H1 (cell line): ENCODE measurements at regions not wholly inside any gene's neighbourhood (a gene's known extent, or its start where the extent isn't known, plus 50 kb on each side); places are given as distances from the start of the nearest gene placed in this dataset.

ENCODE experiments used
- CTCF ChIA-PET: fragments of 300-600 bp; sonication (Branson Sonifier 250); formaldehyde crosslinking; loops from one replicate; lab custom pipeline; 2021; ENCODE audit not compliant: partially characterized antibody; lab: Charles Lee
- POLR2A ChIA-PET: fragments of 300-600 bp; sonication (Branson Sonifier 250); formaldehyde crosslinking; loops from one replicate; lab custom pipeline; 2021; ENCODE audit warnings: inconsistent platforms; ENCODE audit not compliant: partially characterized antibody; lab: Charles Lee
- DNase-seq, 2 experiments: peaks; one replicate each; pipeline versions ENCODE4 v3.0.0 to v3.0.0-alpha.2; 2010 to 2022; ENCODE audit warnings: low spot score in 2 of 2, low read depth in 1 of 2, mixed read lengths in 1 of 2
- FAIRE-seq: peaks from 2 replicates; lab custom pipeline; 2011; peaks lifted over from hg19 to GRCh38; lab: Jason Lieb, UNC
- H2AFZ ChIP-seq: 2 replicates; pipeline ENCODE4 v1.8.1; 2012; ENCODE audit warnings: low read length, inconsistent platforms
- H2AK5ac ChIP-seq: 2 replicates; pipeline ENCODE4 v1.6.1; 2013; ENCODE audit warnings: low read depth, low read length
- H2BK120ac ChIP-seq: replicated peaks from 2 replicates; pipeline ENCODE3; 2013; ENCODE audit warnings: low read depth, low read length, inconsistent platforms
- H2BK12ac ChIP-seq: 2 replicates; pipeline ENCODE4 v1.6.1; 2013; ENCODE audit warnings: low read depth, low read length
- H2BK15ac ChIP-seq: 2 replicates; pipeline ENCODE4 v1.6.1; 2013; ENCODE audit warnings: low read length
- H2BK20ac ChIP-seq: 2 replicates; pipeline ENCODE4 v1.6.1; 2013; ENCODE audit warnings: low read length
- H2BK5ac ChIP-seq: 2 replicates; pipeline ENCODE4 v1.6.1; 2013; ENCODE audit warnings: low read depth, low read length
- H3K14ac ChIP-seq: 2 replicates; pipeline ENCODE4 v1.6.1; 2013; ENCODE audit warnings: inconsistent platforms; ENCODE audit not compliant: insufficient read length
- H3K18ac ChIP-seq: 2 replicates; pipeline ENCODE4 v1.6.1; 2013; ENCODE audit warnings: low read length; ENCODE audit errors: extremely low read depth
- H3K23ac ChIP-seq: 2 replicates; pipeline ENCODE4 v1.6.1; 2013; ENCODE audit warnings: inconsistent platforms; ENCODE audit not compliant: insufficient read length
- H3K23me2 ChIP-seq: 2 replicates; pipeline ENCODE4 v1.6.1; 2013; ENCODE audit warnings: low read depth, low read length
- H3K27ac ChIP-seq: 2 replicates; pipeline ENCODE4 v1.6.1; 2011; ENCODE audit warnings: low read depth, low read length, inconsistent platforms
- H3K27me3 ChIP-seq, 4 experiments: replicated peaks in 1 of 4; 1 replicate in 1 of 4; 2 replicates in 3 of 4; pipeline versions ENCODE4 v1.6.1 to v1.8.1; 2011 to 2013; ENCODE audit warnings: low read length in 3 of 4, mild to moderate bottlenecking in 3 of 4, inconsistent platforms in 2 of 4, mixed read lengths in 2 of 4, moderate library complexity in 1 of 4; ENCODE audit not compliant: control insufficient read depth in 3 of 4, insufficient read depth in 3 of 4; ENCODE audit errors: extremely low read depth in 1 of 4
- H3K36me3 ChIP-seq, 4 experiments: 2 replicates each; pipeline versions ENCODE4 v1.6.1 to v1.8.1; 2011 to 2013; ENCODE audit warnings: mild to moderate bottlenecking in 4 of 4, low read length in 3 of 4, moderate library complexity in 2 of 4, control low read depth in 1 of 4, inconsistent platforms in 1 of 4; ENCODE audit not compliant: insufficient read depth in 4 of 4, control insufficient read depth in 2 of 4
- H3K4ac ChIP-seq: replicated peaks from 2 replicates; pipeline ENCODE3; 2013; ENCODE audit warnings: low read length, low read depth, mixed read lengths, inconsistent platforms; ENCODE audit not compliant: insufficient read length
- H3K4me1 ChIP-seq, 4 experiments: replicated peaks in 1 of 4; 1 replicate in 1 of 4; 2 replicates in 3 of 4; pipeline versions ENCODE4 v1.6.1 to v1.8.1; 2011 to 2013; ENCODE audit warnings: low read length in 3 of 4, inconsistent platforms in 2 of 4, mixed read lengths in 1 of 4; ENCODE audit not compliant: insufficient read depth in 4 of 4, control insufficient read depth in 3 of 4
- H3K4me2 ChIP-seq, 2 experiments: 2 replicates each; pipeline versions ENCODE4 v1.6.1 to v1.8.1; 2011 to 2013; ENCODE audit warnings: low read depth in 2 of 2, low read length in 2 of 2, control low read depth in 1 of 2, inconsistent platforms in 1 of 2, mild to moderate bottlenecking in 1 of 2; ENCODE audit not compliant: insufficient read depth in 1 of 2
- H3K4me3 ChIP-seq, 4 experiments: fragments of 200-600, 300-600 bp in 1 of 4; sonication (generic), shearing (Covaris generic), sonication (Bioruptor Twin) in 1 of 4; 2 replicates each; pipeline versions ENCODE4 v1.5.1 to v1.8.1; 2011 to 2016; ENCODE audit warnings: low read length in 4 of 4, low read depth in 3 of 4, control low read depth in 2 of 4, inconsistent platforms in 2 of 4, mild to moderate bottlenecking in 2 of 4, mixed read lengths in 1 of 4, moderate library complexity in 1 of 4; ENCODE audit not compliant: insufficient read depth in 2 of 4; ENCODE audit errors: extremely low read depth in 1 of 4
- H3K56ac ChIP-seq: replicated peaks from 2 replicates; pipeline ENCODE3; 2013; ENCODE audit warnings: low read depth, mild to moderate bottlenecking, mixed read lengths, low read length, inconsistent platforms; ENCODE audit not compliant: insufficient read length
- H3K79me1 ChIP-seq: 2 replicates; pipeline ENCODE4 v1.6.1; 2013; ENCODE audit warnings: low read depth, low read length, control low read depth
- H3K79me2 ChIP-seq, 2 experiments: 2 replicates each; pipeline versions ENCODE4 v1.6.1 to v1.8.1; 2012 to 2013; ENCODE audit warnings: low read length in 2 of 2, mild to moderate bottlenecking in 2 of 2, inconsistent platforms in 1 of 2; ENCODE audit not compliant: insufficient read depth in 2 of 2, control insufficient read depth in 1 of 2
- H3K9ac ChIP-seq, 4 experiments: replicated peaks in 1 of 4; 1 replicate in 1 of 4; 2 replicates in 3 of 4; pipeline versions ENCODE4 v1.6.1 to v1.8.1; 2011 to 2013; ENCODE audit warnings: low read depth in 3 of 4, low read length in 3 of 4, control low read depth in 2 of 4, mild to moderate bottlenecking in 2 of 4, moderate library complexity in 2 of 4, inconsistent platforms in 1 of 4; ENCODE audit errors: extremely low read depth in 1 of 4
- H3K9me3 ChIP-seq, 2 experiments: 2 replicates each; pipeline versions ENCODE4 v1.6.1 to v1.8.1; 2012 to 2013; ENCODE audit warnings: mild to moderate bottlenecking in 2 of 2, moderate library complexity in 2 of 2, control low read depth in 1 of 2, inconsistent platforms in 1 of 2, low read depth in 1 of 2, low read length in 1 of 2, mixed read lengths in 1 of 2; ENCODE audit not compliant: insufficient read depth in 2 of 2
- H4K20me1 ChIP-seq, 2 experiments: replicated peaks in 1 of 2; 2 replicates each; pipeline versions ENCODE3 to v1.8.1; 2011 to 2013; ENCODE audit warnings: inconsistent platforms in 2 of 2, low read length in 2 of 2, mild to moderate bottlenecking in 1 of 2; ENCODE audit not compliant: insufficient read depth in 2 of 2, control insufficient read depth in 1 of 2
- H4K5ac ChIP-seq: 2 replicates; pipeline ENCODE4 v1.6.1; 2013; ENCODE audit warnings: low read length, low read depth, mixed read lengths, inconsistent platforms; ENCODE audit not compliant: insufficient read length
- H4K8ac ChIP-seq: 2 replicates; pipeline ENCODE4 v1.8.0; 2013; ENCODE audit warnings: mild to moderate bottlenecking, moderate library complexity, low read length, inconsistent platforms; ENCODE audit not compliant: insufficient read depth; ENCODE audit errors: extremely low read depth
- H4K91ac ChIP-seq: replicated peaks from 2 replicates; pipeline ENCODE3; 2013; ENCODE audit warnings: low read length, mixed read lengths, inconsistent platforms; ENCODE audit not compliant: insufficient read length
- ASH2L ChIP-seq: fragments of 200-600, 300-600 bp; sonication (generic); IDR thresholded peaks from one replicate; pipeline ENCODE4 v1.7.1; 2017; ENCODE audit warnings: low read length
- BACH1 ChIP-seq: IDR thresholded peaks from 2 replicates; pipeline ENCODE4 v1.6.1; 2012; ENCODE audit warnings: low read length, improper control_type of control experiment
- CEBPB ChIP-seq: IDR thresholded peaks from 2 replicates; pipeline ENCODE4 v1.6.1; 2012; ENCODE audit warnings: low read depth, low read length
- CHD2 ChIP-seq: IDR thresholded peaks from 2 replicates; pipeline ENCODE4 v1.6.1; 2012; ENCODE audit warnings: low read length, improper control_type of control experiment
- EP300 ChIP-seq, 2 experiments: IDR thresholded peaks; 1 replicate in 1 of 2; 2 replicates in 1 of 2; pipeline ENCODE4 v1.6.1; 2011 to 2012; ENCODE audit warnings: low read depth in 2 of 2, low read length in 2 of 2, mild to moderate bottlenecking in 2 of 2, borderline replicate concordance in 1 of 2, inconsistent platforms in 1 of 2, moderate library complexity in 1 of 2
- GABPA ChIP-seq: IDR thresholded peaks from 2 replicates; pipeline ENCODE4 v1.6.1; 2011; ENCODE audit warnings: mild to moderate bottlenecking, low read length, moderate library complexity, borderline replicate concordance; ENCODE audit not compliant: insufficient read depth
- HDAC2 ChIP-seq, 2 experiments: fragments of 300-600 bp in 1 of 2; sonication (generic) in 1 of 2; IDR thresholded peaks; 2 replicates each; pipeline ENCODE4 v1.6.1; 2011 to 2012; ENCODE audit warnings: low read depth in 2 of 2, low read length in 2 of 2, mild to moderate bottlenecking in 2 of 2, moderate library complexity in 2 of 2, borderline replicate concordance in 1 of 2, inconsistent platforms in 1 of 2
- JUN ChIP-seq: IDR thresholded peaks from 2 replicates; pipeline ENCODE4 v1.6.1; 2011; ENCODE audit warnings: low read depth, mild to moderate bottlenecking, improper control_type of control experiment, low read length
- MAX ChIP-seq: IDR thresholded peaks from 2 replicates; pipeline ENCODE4 v1.6.1; 2012; ENCODE audit warnings: inconsistent platforms
- RAD21 ChIP-seq, 2 experiments: IDR thresholded peaks in 1 of 2; conservative IDR thresholded peaks in 1 of 2; 2 replicates each; pipeline ENCODE4 v1.6.1; 2011; ENCODE audit warnings: low read depth in 2 of 2, low read length in 2 of 2, improper control_type of control experiment in 1 of 2, inconsistent platforms in 1 of 2, mild to moderate bottlenecking in 1 of 2, moderate library complexity in 1 of 2
- SAP30 ChIP-seq: fragments of 300-600 bp; sonication (generic); IDR thresholded peaks from 2 replicates; pipeline ENCODE4 v1.7.1; 2012; ENCODE audit warnings: low read length, moderate library complexity, mild to moderate bottlenecking, inconsistent platforms; ENCODE audit not compliant: insufficient read depth, insufficient replicate concordance
- SIX5 ChIP-seq: IDR thresholded peaks from 2 replicates; pipeline ENCODE4 v1.6.1; 2011; ENCODE audit warnings: mild to moderate bottlenecking, low read depth, low read length
- TAF7 ChIP-seq: optimal IDR thresholded peaks from 2 replicates; pipeline ENCODE3; 2011; ENCODE audit warnings: low read depth, mild to moderate bottlenecking, inconsistent platforms, low read length, moderate library complexity, borderline replicate concordance
- TEAD4 ChIP-seq: IDR thresholded peaks from 2 replicates; pipeline ENCODE4 v1.6.1; 2012; ENCODE audit warnings: low read depth, low read length, inconsistent platforms, mixed read lengths
- WGBS, 2 experiments: shearing (Covaris generic) in 1 of 2; methylation state at CpG; one replicate each; pipeline versions ENCODE4 v1.1.6 to v1.1.7; 2013 to 2015; ENCODE audit warnings: low lambda C conversion rate in 2 of 2, mixed read lengths in 2 of 2, inconsistent platforms in 1 of 2, low coverage in 1 of 2, missing lambda C conversion rate in 1 of 2; ENCODE audit not compliant: insufficient replicate concordance in 2 of 2, insufficient coverage in 1 of 2, insufficient read length in 1 of 2; ENCODE audit errors: extremely low coverage in 1 of 2, missing lambda C conversion rate in 1 of 2; 5-methylcytosine and 5-hydroxymethylcytosine counted together

- Histone ChIP-seq H3K4ac (no peak overlapping the region), H3K9ac (no peak overlapping the region), H2AK5ac (no peak overlapping the region), H2BK5ac (no peak overlapping the region), H4K91ac (no peak overlapping the region), H3K79me1 (no peaks in the 10 kb centered on the region), H3K27me3 (no peaks in the 10 kb centered on the region), H3K79me2 (no peaks in the 10 kb centered on the region), H3K14ac (no peak overlapping the region), H3K36me3 (peaks cover 0 to 8% (median 0%) of the 10 kb centered on the region in 4 experiments; a peak in 2 of 8 replicates), H4K8ac (no peak overlapping the region), H4K5ac (no peak overlapping the region), H2BK20ac (no peak overlapping the region), H4K20me1 (no peaks in the 10 kb centered on the region), H2BK120ac (no peak overlapping the region), H2BK15ac (no peak overlapping the region), H3K4me1 (no peaks in the 10 kb centered on the region), H2BK12ac (no peak overlapping the region), H2AFZ (no peak overlapping the region), H3K4me2 (no peak overlapping the region), H3K18ac (no peak overlapping the region), H3K23me2 (no peaks in the 10 kb centered on the region), H3K56ac (no peak overlapping the region), H3K23ac (no peak overlapping the region), H3K9me3 (peaks cover 10% of the 10 kb centered on the region in 2 experiments), H3K4me3 (no peak overlapping the region), H3K27ac (no peak overlapping the region)
- POLR2A ChIA-PET = no interaction called here
- CTCF ChIA-PET = no interaction called here
- DNase-seq = no peak
- 96% methylated on average over 5 of the region's 5 CpGs; no CpG with 5 or more reads in 1 of the 2 experiments for WGBS, 2 experiments
- no peak for FAIRE-seq
- no peak for TF ChIP-seq GABPA
- TF ChIP-seq EP300 (IDR thresholded peaks at IDR 0.05; ENCODE audit: borderline replicate concordance in 1 of 2, low read depth in 2 of 2, low read length in 2 of 2) = no peak
- no peak for TF ChIP-seq JUN
- no peak for TF ChIP-seq ASH2L
- TF ChIP-seq SIX5 = no peak
- TF ChIP-seq TEAD4 = no peak
- TF ChIP-seq CHD2 = no peak
- TF ChIP-seq TAF7 = no peak
- no peak for TF ChIP-seq HDAC2 (IDR thresholded peaks at IDR 0.05; ENCODE audit: borderline replicate concordance in 1 of 2, low read depth in 2 of 2, low read length in 2 of 2)
- TF ChIP-seq BACH1 = no peak
- TF ChIP-seq SAP30 = no peak
- TF ChIP-seq RAD21 (IDR thresholded peaks at IDR 0.05 in 1 of 2, conservative IDR thresholded peaks at IDR 0.05 in 1 of 2; ENCODE audit: low read depth in 2 of 2, low read length in 2 of 2) = no peak
- no peak for TF ChIP-seq CEBPB
- TF ChIP-seq MAX = no peak
These were observed 483.2 kb upstream of the EPHA7 start for GRCh38 chr6:93902517-93902916.
